ENCODE measurements at regions not wholly inside any gene's neighbourhood (a gene's known extent, or its start where the extent isn't known, plus 50 kb on each side); places are given as distances from the start of the nearest gene placed in this dataset.
A peak's percentile ranks its signal among the peaks of the same experiment; 100 is the strongest.

- no peak for DNase-seq (ENCODE audit: low read depth)
- TF ChIP-seq CTCF (conservative IDR thresholded peaks at IDR 0.05; ENCODE audit: low read depth, low read length) = no peak
Measured at GRCh38 chr18:10055125-10055750, 141.4 kb downstream of the VAPA start.

DNA sequence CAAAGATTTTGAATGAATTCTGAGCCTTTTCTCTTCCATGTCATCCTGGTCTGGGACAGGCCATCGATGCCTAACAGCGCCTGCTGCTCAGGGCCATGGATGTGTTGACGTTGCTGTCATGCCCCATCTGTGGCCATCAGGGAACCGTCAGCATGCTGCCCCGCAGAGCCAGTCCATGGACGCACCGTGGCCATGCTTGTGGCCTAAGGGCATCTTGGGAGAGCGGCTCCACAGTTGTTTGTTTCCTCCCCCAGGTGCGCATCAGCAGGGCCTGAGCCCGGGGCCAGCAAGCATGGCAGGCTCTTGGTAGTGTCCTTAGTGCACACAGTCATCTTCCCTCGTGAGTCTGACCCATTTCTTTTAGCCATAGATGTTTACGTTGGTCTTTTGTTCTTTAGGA is 142.7 kb downstream of the VAPA start:
- no peak overlapping the region for H3K4me3 ChIP-seq (ENCODE audit: low read depth, low read length)
- DNase-seq (ENCODE audit: low read depth) = no peak
- no peak for TF ChIP-seq CTCF (conservative IDR thresholded peaks at IDR 0.05; ENCODE audit: low read depth, low read length)

More at GRCh38 chr18:10055125-10055750, 141.4 kb downstream of the VAPA start:
- no peak overlapping the region for H3K4me3 ChIP-seq (ENCODE audit: low read depth, low read length)

- H3K4me3 ChIP-seq (ENCODE audit: low read depth, low read length) = no peak overlapping the region
- DNase-seq (ENCODE audit: low read depth) = no peak
- no peak for TF ChIP-seq CTCF (conservative IDR thresholded peaks at IDR 0.05; ENCODE audit: low read depth, low read length)
Measured at GRCh38 chr18:10057401-10057893, 143.6 kb downstream of the VAPA start.

GRCh38 chr18:10057894-10058791 is 144.3 kb downstream of the VAPA start:
- TF ChIP-seq CTCF (conservative IDR thresholded peaks at IDR 0.05; ENCODE audit: low read depth, low read length) = no peak
- no peak overlapping the region for H3K4me3 ChIP-seq (ENCODE audit: low read depth, low read length)

DNA sequence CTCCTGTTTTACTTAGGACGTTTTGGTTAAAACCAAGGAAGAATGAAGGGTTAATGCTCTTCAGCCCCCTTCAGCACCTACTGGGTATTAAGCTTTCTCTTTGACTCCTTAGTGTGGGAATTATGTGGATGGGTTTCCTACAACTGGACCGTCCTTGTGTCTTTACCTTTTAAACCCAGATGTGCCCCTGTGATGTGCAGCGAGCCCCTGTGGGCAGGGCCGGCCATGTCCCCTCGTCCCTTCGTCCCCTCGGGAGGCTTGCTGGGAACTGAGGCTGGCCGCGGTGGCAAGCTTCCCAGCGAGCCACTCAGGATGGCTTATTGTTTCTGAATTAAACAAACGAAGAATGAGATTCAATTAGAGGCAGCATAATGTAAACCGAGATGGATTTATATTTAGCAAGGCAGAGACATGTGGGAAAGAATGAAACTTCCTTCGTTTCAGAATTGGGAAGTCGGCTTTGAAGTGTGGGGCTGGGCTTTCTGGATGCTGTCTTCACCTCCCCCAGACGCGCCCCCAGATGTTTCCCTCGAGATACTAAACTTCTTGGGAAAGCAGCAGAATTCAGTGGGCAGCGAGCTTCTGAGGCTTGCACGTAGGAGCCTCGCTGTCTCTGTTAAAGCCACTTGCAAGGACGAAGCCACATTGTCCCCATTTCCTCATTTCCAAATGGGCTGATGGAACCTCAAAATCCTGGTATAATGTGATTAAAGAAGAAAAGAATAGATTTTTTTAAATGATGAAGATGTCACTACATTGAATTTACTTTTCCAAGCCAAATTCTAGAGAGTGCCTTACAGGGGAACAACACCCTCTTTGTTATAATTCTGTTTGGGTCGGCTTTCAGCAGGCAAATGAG is 146.0 kb downstream of the VAPA start:
- H3K4me3 ChIP-seq (ENCODE audit: low read depth, low read length) = no peak overlapping the region
- no peak for DNase-seq (ENCODE audit: low read depth)
- no peak for TF ChIP-seq CTCF (conservative IDR thresholded peaks at IDR 0.05; ENCODE audit: low read depth, low read length)

More at GRCh38 chr18:10057894-10058791, 144.3 kb downstream of the VAPA start:
- DNase-seq (ENCODE audit: low read depth) = peak; percentile 87

DNA sequence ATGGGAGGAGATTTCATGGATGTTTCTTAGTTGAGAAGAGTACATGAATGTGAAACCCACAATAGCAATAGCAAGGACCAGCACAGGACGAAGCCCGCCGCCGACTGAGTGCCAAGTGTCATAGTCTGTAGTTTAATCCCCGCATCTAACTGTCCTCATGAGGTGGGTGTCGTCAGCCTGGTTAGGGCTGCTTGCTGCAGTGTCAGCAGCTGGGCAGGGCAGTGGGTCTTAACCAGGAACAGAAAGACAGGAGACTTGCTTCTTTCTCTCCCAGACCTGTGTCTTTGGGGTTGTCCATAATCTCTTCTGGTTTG is 146.6 kb downstream of the VAPA start:
- H3K4me3 ChIP-seq (ENCODE audit: low read depth, low read length) = no peak overlapping the region
- TF ChIP-seq CTCF (conservative IDR thresholded peaks at IDR 0.05; ENCODE audit: low read depth, low read length) = no peak
- DNase-seq (ENCODE audit: low read depth) = no peak

Data from choroid plexus epithelial cell (primary cell).